IMR-90 (cell line): ENCODE measurements at regions not wholly inside any gene's neighbourhood (a gene's known extent, or its start where the extent isn't known, plus 50 kb on each side); places are given as distances from the start of the nearest gene placed in this dataset.

Experiments
- ATAC-seq: fragments of 200-7000 bp; cut with Tn5 transposase; 2 replicates; pipeline ENCODE4 v1.9.1; 2020; ENCODE audit warnings: low read depth, mild to moderate bottlenecking, moderate library complexity
- BruUV-seq: library from RNA; stranded (reverse); fragments of 400-500 nt; replicated peaks from 2 replicates; lab custom pipeline; 2021; lab: Mats Ljungman, UMichigan
- CTCF ChIA-PET: fragments of 300-600 bp; formaldehyde crosslinking; extraction: SDS; loops from one replicate; lab custom pipeline; 2021; ENCODE audit warnings: antibody characterized with exemption; lab: Yijun Ruan, JAX
- POLR2A ChIA-PET: fragments of 300-600 bp; sonication (Branson Sonifier 250); formaldehyde crosslinking; loops from one replicate; lab custom pipeline; 2022; ENCODE audit warnings: antibody characterized with exemption; ENCODE audit not compliant: unreplicated experiment; lab: Charles Lee
- DNase-seq: peaks from one replicate; pipeline ENCODE4 v3.0.0; 2013
- H2AFZ ChIP-seq: replicated peaks from 2 replicates; pipeline ENCODE3; 2013; ENCODE audit warnings: low read length, mild to moderate bottlenecking; ENCODE audit not compliant: poor library complexity
- H2AK5ac ChIP-seq: 2 replicates; pipeline ENCODE4 v1.6.1; 2013; ENCODE audit warnings: low read depth, low read length, inconsistent platforms
- H2AK9ac ChIP-seq: replicated peaks from 2 replicates; pipeline ENCODE3; 2013; ENCODE audit warnings: mild to moderate bottlenecking, low read depth, low read length, moderate library complexity; ENCODE audit not compliant: poor library complexity
- H2BK120ac ChIP-seq: 2 replicates; pipeline ENCODE4 v1.6.1; 2013; ENCODE audit warnings: low read depth, low read length, inconsistent platforms
- H2BK15ac ChIP-seq: 3 replicates; pipeline ENCODE4 v1.6.1; 2013; ENCODE audit warnings: low read depth, low read length, inconsistent platforms
- H2BK20ac ChIP-seq: 2 replicates; pipeline ENCODE4 v1.6.1; 2013; ENCODE audit warnings: low read depth, mild to moderate bottlenecking, inconsistent platforms, low read length, moderate library complexity
- H2BK5ac ChIP-seq: 2 replicates; pipeline ENCODE4 v1.6.1; 2013; ENCODE audit warnings: mild to moderate bottlenecking, low read depth, low read length, inconsistent platforms; ENCODE audit not compliant: poor library complexity, severe bottlenecking
- H3K14ac ChIP-seq: replicated peaks from 2 replicates; pipeline ENCODE4 v1.6.1; 2013; ENCODE audit warnings: low read depth, low read length, inconsistent platforms
- H3K18ac ChIP-seq: 2 replicates; pipeline ENCODE4 v1.6.1; 2013; ENCODE audit warnings: low read depth, low read length, control low read depth
- H3K23ac ChIP-seq: 2 replicates; pipeline ENCODE4 v1.6.1; 2013; ENCODE audit warnings: low read depth, low read length, inconsistent platforms
- H3K27ac ChIP-seq: 2 replicates; pipeline ENCODE4 v1.5.1; 2013; ENCODE audit warnings: mild to moderate bottlenecking, control low read depth, low read length; ENCODE audit not compliant: insufficient read depth
- H3K27me3 ChIP-seq: 2 replicates; pipeline ENCODE4 v1.6.1; 2013; ENCODE audit warnings: low read length; ENCODE audit not compliant: control insufficient read depth, insufficient read depth
- H3K36me3 ChIP-seq: 2 replicates; pipeline ENCODE4 v1.6.1; 2013; ENCODE audit warnings: low read length, mixed read lengths; ENCODE audit not compliant: control insufficient read depth, insufficient read depth
- H3K4ac ChIP-seq: 2 replicates; pipeline ENCODE4 v1.6.1; 2013; ENCODE audit warnings: low read depth, low read length, inconsistent platforms
- H3K4me1 ChIP-seq: 2 replicates; pipeline ENCODE4 v1.6.1; 2013; ENCODE audit warnings: low read length, mixed read lengths; ENCODE audit not compliant: control insufficient read depth, insufficient read depth
- H3K4me2 ChIP-seq: 2 replicates; pipeline ENCODE4 v1.6.1; 2013; ENCODE audit warnings: low read depth, mild to moderate bottlenecking, control low read depth, low read length, moderate library complexity
- H3K4me3 ChIP-seq: 2 replicates; pipeline ENCODE4 v1.5.1; 2013; ENCODE audit warnings: low read depth, mild to moderate bottlenecking, control low read depth, low read length, moderate library complexity; ENCODE audit not compliant: insufficient read depth
- H3K56ac ChIP-seq: 2 replicates; pipeline ENCODE4 v1.6.1; 2013; ENCODE audit warnings: low read length, inconsistent platforms; ENCODE audit not compliant: insufficient read depth; ENCODE audit errors: extremely low read depth
- H3K79me1 ChIP-seq, 2 experiments: 2 replicates each; pipeline ENCODE4 v1.6.1; 2013; ENCODE audit warnings: low read length in 2 of 2, inconsistent platforms in 1 of 2, low read depth in 1 of 2
- H3K9ac ChIP-seq: 2 replicates; pipeline ENCODE4 v1.6.1; 2013; ENCODE audit warnings: low read depth, low read length, control low read depth
- H3K9me1 ChIP-seq: 2 replicates; pipeline ENCODE4 v1.6.1; 2013; ENCODE audit warnings: low read length, inconsistent platforms; ENCODE audit not compliant: insufficient read depth
- H3K9me3 ChIP-seq: 2 replicates; pipeline ENCODE4 v1.6.1; 2013; ENCODE audit warnings: low read length; ENCODE audit not compliant: control insufficient read depth, insufficient read depth
- H4K20me1 ChIP-seq: 2 replicates; pipeline ENCODE4 v1.6.1; 2013; ENCODE audit warnings: low read length, inconsistent platforms; ENCODE audit not compliant: insufficient read depth
- H4K5ac ChIP-seq: 2 replicates; pipeline ENCODE4 v1.6.1; 2013; ENCODE audit warnings: mild to moderate bottlenecking, low read depth, low read length, control low read depth
- H4K8ac ChIP-seq, 2 experiments: 2 replicates each; pipeline ENCODE4 v1.6.1; 2013; ENCODE audit warnings: low read depth in 2 of 2, low read length in 2 of 2, control low read depth in 1 of 2, inconsistent platforms in 1 of 2
- H4K91ac ChIP-seq: 2 replicates; pipeline ENCODE4 v1.6.1; 2013; ENCODE audit warnings: low read depth, low read length, inconsistent platforms; ENCODE audit not compliant: insufficient read depth
- BHLHE40 ChIP-seq: fragments of 150-350 bp; IDR thresholded peaks from 2 replicates; pipeline ENCODE4 v1.6.1; 2016; ENCODE audit warnings: mild to moderate bottlenecking, low read depth, low read length
- CEBPB ChIP-seq: IDR thresholded peaks from 2 replicates; pipeline ENCODE4 v1.6.1; 2012; ENCODE audit warnings: low read depth, low read length, improper control_type of control experiment
- CHD1 ChIP-seq: IDR thresholded peaks from 2 replicates; pipeline ENCODE4 v1.6.1; 2012; ENCODE audit warnings: low read depth, low read length, improper control_type of control experiment
- FOS ChIP-seq: fragments of 150-350 bp; IDR thresholded peaks from 2 replicates; pipeline ENCODE4 v1.6.1; 2016; ENCODE audit warnings: low read depth, low read length
- MAZ ChIP-seq: IDR thresholded peaks from 2 replicates; pipeline ENCODE4 v1.6.1; 2012; ENCODE audit warnings: low read depth, mild to moderate bottlenecking, low read length, improper control_type of control experiment, moderate library complexity, borderline replicate concordance
- POLR2A ChIP-seq: IDR thresholded peaks from 2 replicates; pipeline ENCODE4 v1.6.1; 2012; ENCODE audit warnings: mild to moderate bottlenecking, low read depth, low read length
- RAD21 ChIP-seq: IDR thresholded peaks from 2 replicates; pipeline ENCODE4 v1.6.1; 2012; ENCODE audit warnings: low read length, improper control_type of control experiment
- RCOR1 ChIP-seq: IDR thresholded peaks from 2 replicates; pipeline ENCODE4 v1.6.1; 2012; ENCODE audit warnings: mild to moderate bottlenecking, low read length, improper control_type of control experiment; ENCODE audit not compliant: insufficient replicate concordance
- WGBS, 2 experiments: methylation state at CpG; one replicate each; pipeline versions ENCODE4 v1.1.5 to v1.1.7; 2013; ENCODE audit warnings: missing lambda C conversion rate in 2 of 2; ENCODE audit not compliant: insufficient read length in 1 of 2; ENCODE audit errors: extremely low coverage in 2 of 2; 5-methylcytosine and 5-hydroxymethylcytosine counted together
- dilution Hi-C: fragments of 300-500 bp; cut with HindIII; formaldehyde crosslinking; loops from one replicate; pipeline ENCODE4 v1.14.3; 2018; ENCODE audit warnings: low sequenced_read_pairs; ENCODE audit not compliant: unreplicated experiment
- in situ Hi-C: fragments of 300-500 bp; cut with MboI; formaldehyde crosslinking; loops from 3 replicates; pipeline ENCODE4 v1.14.3; 2019; ENCODE audit warnings: low sequenced_read_pairs, inconsistent platforms, mixed read lengths
- intact Hi-C: fragments of 100-400 bp; cut with micrococcal nuclease; formaldehyde crosslinking; loops from 2 replicates; pipeline ENCODE4 v1.10.0; 2022
- TF ChIP-seq, protein P1 (sequence below): fragments of 150-350 bp; IDR thresholded peaks from 2 replicates; pipeline ENCODE4 v1.6.1; 2016; ENCODE audit warnings: low read depth, mild to moderate bottlenecking, low read length, moderate library complexity, borderline replicate concordance

DNA sequence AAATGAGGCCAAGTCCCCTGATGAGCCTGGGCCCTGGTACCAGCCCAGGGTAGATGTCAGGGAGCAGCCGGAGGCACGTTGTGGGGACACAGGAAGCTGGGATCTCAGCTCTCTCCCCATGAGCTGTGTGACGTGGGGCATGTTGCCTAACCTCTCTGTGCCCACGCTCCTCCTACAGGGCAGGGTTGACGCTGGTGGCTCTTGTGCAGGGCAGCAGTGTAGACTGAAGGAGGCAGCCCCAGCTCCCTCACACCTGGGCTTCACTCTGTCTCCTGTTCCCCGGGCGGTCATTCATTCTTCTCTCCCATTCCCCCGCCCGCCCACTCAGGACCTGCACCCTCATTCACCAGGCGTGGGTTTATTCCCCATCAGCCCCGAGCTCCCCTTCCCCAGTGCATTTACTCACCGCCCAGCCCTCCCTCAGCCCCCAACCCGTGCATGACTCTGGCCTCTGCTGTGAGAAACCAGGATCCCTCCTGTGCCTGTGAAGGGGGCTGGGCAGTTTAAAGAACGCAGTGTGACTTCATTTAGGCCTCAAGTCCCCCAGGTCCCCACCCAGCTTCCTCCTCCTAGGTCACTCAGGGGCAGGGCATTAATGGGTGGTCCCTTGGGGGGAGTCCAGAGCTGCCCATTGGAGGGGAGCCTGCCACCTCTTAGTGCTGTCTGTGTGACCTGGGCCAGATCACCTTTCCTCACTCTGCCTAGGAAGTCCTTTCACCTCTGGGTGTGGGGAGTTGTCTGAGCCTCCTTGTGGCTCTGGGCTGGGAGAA, 285.7 kb downstream of the PTPRU start:
- Histone ChIP-seq H3K23ac (no peak overlapping the region), H3K4me3 (no peak overlapping the region), H3K27me3 (peaks cover 10% of the 10 kb centered on the region), H2AFZ (no peak overlapping the region), H2BK5ac (no peak overlapping the region), H3K9me1 (no peaks in the 10 kb centered on the region), H2BK15ac (no peak overlapping the region), H3K4me2 (no peak overlapping the region), H3K56ac (no peak overlapping the region), H4K5ac (no peak overlapping the region), H2AK5ac (no peak overlapping the region), H3K4me1 (no peaks in the 10 kb centered on the region), H3K4ac (no peak overlapping the region), H4K91ac (no peak overlapping the region), H3K27ac (no peak overlapping the region), H3K14ac (no peak overlapping the region), H2AK9ac (no peak overlapping the region), H3K9me3 (no peaks in the 10 kb centered on the region), H3K18ac (no peak overlapping the region), H4K20me1 (no peaks in the 10 kb centered on the region), H3K36me3 (no peaks in the 10 kb centered on the region), H2BK120ac (no peak overlapping the region), H4K8ac (no peak overlapping the region), H2BK20ac (no peak overlapping the region), H3K79me1 (no peaks in the 10 kb centered on the region), H3K9ac (no peak overlapping the region)
- ATAC-seq, result no peak
- CTCF ChIA-PET, result no interaction called here
- dilution Hi-C loops (no loop called here), intact Hi-C loops (no loop called here), in situ Hi-C loops (loop anchor here (25.0 kb wide), 1 partner anchor 590 kb away; no protein-coding TSS in a partner anchor)
- no TSS peak for BruUV-seq
- POLR2A ChIA-PET, result no interaction called here
- 50% methylated on average over 4 of the region's 14 CpGs; no CpG with 5 or more reads in 1 of the 2 experiments for WGBS, 2 experiments
- TF ChIP-seq FOS (no peak), POLR2A (no peak), CHD1 (no peak), CEBPB (no peak), MAZ (no peak), RCOR1 (no peak), RAD21 (no peak), BHLHE40 (no peak)
- TF ChIP-seq, protein P1, sequence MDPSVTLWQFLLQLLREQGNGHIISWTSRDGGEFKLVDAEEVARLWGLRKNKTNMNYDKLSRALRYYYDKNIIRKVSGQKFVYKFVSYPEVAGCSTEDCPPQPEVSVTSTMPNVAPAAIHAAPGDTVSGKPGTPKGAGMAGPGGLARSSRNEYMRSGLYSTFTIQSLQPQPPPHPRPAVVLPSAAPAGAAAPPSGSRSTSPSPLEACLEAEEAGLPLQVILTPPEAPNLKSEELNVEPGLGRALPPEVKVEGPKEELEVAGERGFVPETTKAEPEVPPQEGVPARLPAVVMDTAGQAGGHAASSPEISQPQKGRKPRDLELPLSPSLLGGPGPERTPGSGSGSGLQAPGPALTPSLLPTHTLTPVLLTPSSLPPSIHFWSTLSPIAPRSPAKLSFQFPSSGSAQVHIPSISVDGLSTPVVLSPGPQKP, result no peak
- no peak for DNase-seq
